Epithelial cell of esophagus (primary cell): ENCODE measurements at regions not wholly inside any gene's neighbourhood (a gene's known extent, or its start where the extent isn't known, plus 50 kb on each side); places are given as distances from the start of the nearest gene placed in this dataset.
A peak's percentile ranks its signal among the peaks of the same experiment; 100 is the strongest.

Source experiments
- DNase-seq: peaks from one replicate; pipeline ENCODE4 v3.0.0; 2010; ENCODE audit warnings: low read depth
- H3K4me3 ChIP-seq: 2 replicates; pipeline ENCODE4 v1.5.1; 2011; ENCODE audit warnings: mild to moderate bottlenecking, low read length, control low read depth
- CTCF ChIP-seq: IDR thresholded peaks from 2 replicates; pipeline ENCODE4 v1.5.1; 2011; ENCODE audit warnings: low read depth, mild to moderate bottlenecking, low read length, control low read depth, inconsistent platforms; ENCODE audit not compliant: insufficient read depth; ENCODE audit errors: missing control alignments

GRCh38 chr6:27081188-27081587 lies 166.3 kb upstream of the PRSS16 start:
- no peak for DNase-seq
- H3K4me3 ChIP-seq = no peak overlapping the region
- no peak for TF ChIP-seq CTCF

GRCh38 chr6:27081931-27082330 lies 165.6 kb upstream of the PRSS16 start:
- DNase-seq = peak; percentile 64
- no peak overlapping the region for H3K4me3 ChIP-seq
- no peak for TF ChIP-seq CTCF

- H3K4me3 ChIP-seq = no peak overlapping the region
- TF ChIP-seq CTCF = no peak
- no peak for DNase-seq
Observed at GRCh38 chr6:27088068-27088467, 159.4 kb upstream of the PRSS16 start.

- DNase-seq = peak; percentile 84
Observed at GRCh38 chr6:27091661-27092315, 155.7 kb upstream of the PRSS16 start.

GRCh38 chr6:27092316-27092692 lies 155.2 kb upstream of the PRSS16 start:
- TF ChIP-seq CTCF = no peak
- H3K4me3 ChIP-seq = peak overlapping the region; percentile 48
- no peak for DNase-seq

More at GRCh38 chr6:27091661-27092315, 155.7 kb upstream of the PRSS16 start:
- TF ChIP-seq CTCF = no peak
- peak overlapping the region; percentile 48 for H3K4me3 ChIP-seq

- no peak overlapping the region for H3K4me3 ChIP-seq
- no peak for DNase-seq
- TF ChIP-seq CTCF = no peak
Observed at GRCh38 chr6:27095914-27096313, 151.6 kb upstream of the PRSS16 start.

- peak; percentile 78 for DNase-seq
- H3K4me3 ChIP-seq = peak overlapping the region; percentile 54
- TF ChIP-seq CTCF = no peak
Observed at GRCh38 chr6:27096834-27097511, 150.5 kb upstream of the PRSS16 start.
